Activated CD4-positive, alpha-beta memory T cell treated with anti-CD3 and anti-CD28 coated beads, Interleukin-2, amount 10 ng/mL, durations not matched to agents 7 days and 5 days (primary cell): ENCODE measurements at regions not wholly inside any gene's neighbourhood (a gene's known extent, or its start where the extent isn't known, plus 50 kb on each side); places are given as distances from the start of the nearest gene placed in this dataset.

Experiments used
- CTCF ChIA-PET: fragments of 350-600 bp; sonication (Branson Sonifier 250); formaldehyde crosslinking; loops from one replicate; lab custom pipeline; 2021; ENCODE audit warnings: antibody characterized with exemption, inconsistent platforms; lab: Charles Lee
- POLR2A ChIA-PET: fragments of 350-600 bp; sonication (Branson Sonifier 250); formaldehyde crosslinking; loops from one replicate; lab custom pipeline; 2021; ENCODE audit warnings: antibody characterized with exemption; lab: Charles Lee
- DNase-seq: peaks from one replicate; pipeline ENCODE4 v3.0.0-alpha.2; 2020
- H3K27ac Mint-ChIP-seq: one replicate; pipeline ENCODE4 v1.8.0; 2021; ENCODE audit warnings: mild to moderate bottlenecking, mixed read lengths
- H3K27me3 Mint-ChIP-seq: one replicate; pipeline ENCODE4 v1.8.0; 2021; ENCODE audit warnings: mixed read lengths
- H3K36me3 Mint-ChIP-seq: one replicate; pipeline ENCODE4 v1.8.0; 2021; ENCODE audit warnings: low read depth, mixed read lengths
- H3K4me1 Mint-ChIP-seq: one replicate; pipeline ENCODE4 v1.8.0; 2021; ENCODE audit warnings: mixed read lengths
- H3K4me3 Mint-ChIP-seq: one replicate; pipeline ENCODE4 v1.8.0; 2021; ENCODE audit warnings: mild to moderate bottlenecking, mixed read lengths
- H3K9me3 Mint-ChIP-seq: one replicate; pipeline ENCODE4 v1.8.0; 2021; ENCODE audit warnings: mixed read lengths

- no peak overlapping the region for H3K4me3 Mint-ChIP-seq
- no peak for DNase-seq
- H3K36me3 Mint-ChIP-seq = no peaks in the 10 kb centered on the region
- H3K4me1 Mint-ChIP-seq = no peaks in the 10 kb centered on the region
- no peaks in the 10 kb centered on the region for H3K27me3 Mint-ChIP-seq
- POLR2A ChIA-PET = no interaction called here
- H3K9me3 Mint-ChIP-seq = no peaks in the 10 kb centered on the region
- no peak overlapping the region for H3K27ac Mint-ChIP-seq
- CTCF ChIA-PET = no interaction called here
Observed at GRCh38 chr1:76781447-76781846, 85.8 kb upstream of the ST6GALNAC5 start.

GRCh38 chr1:76782809-76783208 is 84.5 kb upstream of the ST6GALNAC5 start:
- CTCF ChIA-PET = no interaction called here
- Mint-ChIP-seq H3K4me3 (no peak overlapping the region), H3K27me3 (no peaks in the 10 kb centered on the region), H3K4me1 (no peaks in the 10 kb centered on the region), H3K9me3 (no peaks in the 10 kb centered on the region), H3K27ac (no peak overlapping the region), H3K36me3 (no peaks in the 10 kb centered on the region)
- POLR2A ChIA-PET = no interaction called here
- DNase-seq = no peak

GRCh38 chr1:76784502-76784901 is 82.8 kb upstream of the ST6GALNAC5 start:
- no peak overlapping the region for H3K4me3 Mint-ChIP-seq
- no peaks in the 10 kb centered on the region for H3K27me3 Mint-ChIP-seq
- POLR2A ChIA-PET = no interaction called here
- DNase-seq = no peak
- H3K4me1 Mint-ChIP-seq = no peaks in the 10 kb centered on the region
- no peak overlapping the region for H3K27ac Mint-ChIP-seq
- H3K36me3 Mint-ChIP-seq = no peaks in the 10 kb centered on the region
- CTCF ChIA-PET = no interaction called here
- H3K9me3 Mint-ChIP-seq = no peaks in the 10 kb centered on the region

- H3K27ac Mint-ChIP-seq = no peak overlapping the region
- H3K9me3 Mint-ChIP-seq = no peaks in the 10 kb centered on the region
- H3K27me3 Mint-ChIP-seq = no peaks in the 10 kb centered on the region
- H3K4me1 Mint-ChIP-seq = no peaks in the 10 kb centered on the region
- H3K36me3 Mint-ChIP-seq = no peaks in the 10 kb centered on the region
- ChIA-PET CTCF (no interaction called here), POLR2A (no interaction called here)
- DNase-seq = no peak
- no peak overlapping the region for H3K4me3 Mint-ChIP-seq
Observed at GRCh38 chr1:76786222-76786621, 81.1 kb upstream of the ST6GALNAC5 start.

GRCh38 chr1:76793594-76793993 is 73.7 kb upstream of the ST6GALNAC5 start:
- ChIA-PET POLR2A (no interaction called here), CTCF (no interaction called here)
- no peaks in the 10 kb centered on the region for H3K9me3 Mint-ChIP-seq
- DNase-seq = no peak
- H3K36me3 Mint-ChIP-seq = no peaks in the 10 kb centered on the region
- H3K27me3 Mint-ChIP-seq = no peaks in the 10 kb centered on the region
- H3K4me1 Mint-ChIP-seq = no peaks in the 10 kb centered on the region
- H3K4me3 Mint-ChIP-seq = no peak overlapping the region
- H3K27ac Mint-ChIP-seq = no peak overlapping the region

GRCh38 chr1:76799700-76800099 is 67.6 kb upstream of the ST6GALNAC5 start:
- Mint-ChIP-seq H3K27me3 (no peaks in the 10 kb centered on the region), H3K27ac (no peak overlapping the region), H3K9me3 (no peaks in the 10 kb centered on the region), H3K36me3 (no peaks in the 10 kb centered on the region), H3K4me1 (no peaks in the 10 kb centered on the region), H3K4me3 (no peak overlapping the region)
- no peak for DNase-seq
- POLR2A ChIA-PET = no interaction called here
- CTCF ChIA-PET = no interaction called here

GRCh38 chr1:76802094-76802493 is 65.2 kb upstream of the ST6GALNAC5 start:
- no peaks in the 10 kb centered on the region for H3K9me3 Mint-ChIP-seq
- no peak overlapping the region for H3K4me3 Mint-ChIP-seq
- CTCF ChIA-PET = no interaction called here
- POLR2A ChIA-PET = no interaction called here
- H3K27ac Mint-ChIP-seq = no peak overlapping the region
- no peaks in the 10 kb centered on the region for H3K27me3 Mint-ChIP-seq
- DNase-seq = no peak
- H3K36me3 Mint-ChIP-seq = no peaks in the 10 kb centered on the region
- no peaks in the 10 kb centered on the region for H3K4me1 Mint-ChIP-seq

GRCh38 chr1:76807543-76808260 is 59.6 kb upstream of the ST6GALNAC5 start:
- no peak overlapping the region for H3K4me3 Mint-ChIP-seq
- ChIA-PET CTCF (no interaction called here), POLR2A (no interaction called here)
- no peaks in the 10 kb centered on the region for H3K4me1 Mint-ChIP-seq
- DNase-seq = no peak
- H3K27me3 Mint-ChIP-seq = no peaks in the 10 kb centered on the region
- no peaks in the 10 kb centered on the region for H3K9me3 Mint-ChIP-seq
- no peak overlapping the region for H3K27ac Mint-ChIP-seq
- H3K36me3 Mint-ChIP-seq = no peaks in the 10 kb centered on the region
